RWPE2 (cell line): ENCODE measurements at regions not wholly inside any gene's neighbourhood (a gene's known extent, or its start where the extent isn't known, plus 50 kb on each side); places are given as distances from the start of the nearest gene placed in this dataset.

Source experiments
- ATAC-seq: fragments of 200-7000 bp; cut with Tn5 transposase; 3 replicates; pipeline ENCODE4 v1.9.1; 2021; ENCODE audit warnings: low read depth
- DNase-seq: peaks from one replicate; pipeline ENCODE4 v3.0.0-alpha.2; 2020; ENCODE audit warnings: low spot score
- H3K27ac ChIP-seq: fragments of 450-650 bp; 2 replicates; pipeline ENCODE4 v1.5.1; 2017; ENCODE audit warnings: mild to moderate bottlenecking; ENCODE audit not compliant: poor library complexity, severe bottlenecking
- H3K27me3 ChIP-seq: fragments of 250-450 bp; sonication (Bioruptor Pico); 2 replicates; pipeline ENCODE4 v1.5.1; 2021; ENCODE audit warnings: mild to moderate bottlenecking, moderate library complexity; ENCODE audit not compliant: insufficient read depth, poor library complexity, severe bottlenecking
- H3K36me3 ChIP-seq: fragments of 250-450 bp; sonication (Bioruptor Pico); 2 replicates; pipeline ENCODE4 v1.5.1; 2020; ENCODE audit warnings: low read depth, mild to moderate bottlenecking, moderate library complexity
- H3K4me1 ChIP-seq: fragments of 250-450 bp; sonication (Bioruptor Pico); 2 replicates; pipeline ENCODE4 v1.5.1; 2021; ENCODE audit warnings: mild to moderate bottlenecking, moderate library complexity; ENCODE audit not compliant: insufficient read depth, poor library complexity, severe bottlenecking
- H3K4me3 ChIP-seq: fragments of 250-450 bp; sonication (Bioruptor Pico); 2 replicates; pipeline ENCODE4 v1.5.1; 2021; ENCODE audit warnings: mild to moderate bottlenecking, moderate library complexity; ENCODE audit not compliant: severe bottlenecking
- H3K9me3 ChIP-seq: fragments of 250-450 bp; sonication (Bioruptor Pico); 2 replicates; pipeline ENCODE4 v1.5.1; 2021; ENCODE audit warnings: mild to moderate bottlenecking, moderate library complexity; ENCODE audit not compliant: severe bottlenecking
- CTCF ChIP-seq: fragments of 450-650 bp; IDR thresholded peaks from one replicate; pipeline ENCODE4 v1.5.1; 2017; ENCODE audit warnings: mild to moderate bottlenecking, moderate library complexity; ENCODE audit not compliant: poor library complexity, severe bottlenecking

DNA sequence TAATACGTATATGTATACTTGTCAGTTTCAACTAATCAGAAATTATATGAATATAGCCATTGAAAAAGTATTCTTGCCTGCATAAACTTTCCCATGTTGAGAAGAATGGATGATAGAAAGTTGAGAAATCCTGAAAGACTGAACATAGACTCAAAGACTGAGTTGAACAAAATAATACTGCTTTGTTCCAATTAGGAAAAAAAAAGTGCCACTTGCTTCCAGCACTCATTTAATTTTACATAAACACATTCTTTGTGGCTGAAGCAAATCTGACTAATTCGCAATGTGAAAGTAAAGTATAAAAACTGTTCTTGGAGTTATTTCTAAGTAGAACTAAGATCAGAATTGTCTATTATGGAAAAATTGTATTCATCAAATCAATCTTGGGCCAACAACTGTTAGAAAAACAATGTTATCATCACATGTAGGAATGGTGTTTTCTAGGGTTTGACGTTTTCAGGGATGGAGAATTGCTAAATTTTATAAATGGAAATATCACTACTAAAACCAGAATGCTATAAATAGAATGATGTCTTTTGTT, 2334.6 kb downstream of the PCDH7 start:
- no peak overlapping the region for H3K4me3 ChIP-seq
- no peak for TF ChIP-seq CTCF
- H3K9me3 ChIP-seq, result no peaks in the 10 kb centered on the region
- H3K27me3 ChIP-seq, result no peaks in the 10 kb centered on the region
- no peaks in the 10 kb centered on the region for H3K4me1 ChIP-seq
- H3K27ac ChIP-seq, result no peak overlapping the region
- ATAC-seq, result no peak
- no peaks in the 10 kb centered on the region for H3K36me3 ChIP-seq
- DNase-seq, result no peak

GRCh38 chr4:33057736-33058135, 2337.6 kb downstream of the PCDH7 start:
- no peak overlapping the region for H3K4me3 ChIP-seq
- no peak overlapping the region for H3K27ac ChIP-seq
- ATAC-seq (no peak), DNase-seq (no peak)
- no peaks in the 10 kb centered on the region for H3K27me3 ChIP-seq
- H3K36me3 ChIP-seq, result no peaks in the 10 kb centered on the region
- no peaks in the 10 kb centered on the region for H3K9me3 ChIP-seq
- H3K4me1 ChIP-seq, result no peaks in the 10 kb centered on the region
- no peak for TF ChIP-seq CTCF

DNA sequence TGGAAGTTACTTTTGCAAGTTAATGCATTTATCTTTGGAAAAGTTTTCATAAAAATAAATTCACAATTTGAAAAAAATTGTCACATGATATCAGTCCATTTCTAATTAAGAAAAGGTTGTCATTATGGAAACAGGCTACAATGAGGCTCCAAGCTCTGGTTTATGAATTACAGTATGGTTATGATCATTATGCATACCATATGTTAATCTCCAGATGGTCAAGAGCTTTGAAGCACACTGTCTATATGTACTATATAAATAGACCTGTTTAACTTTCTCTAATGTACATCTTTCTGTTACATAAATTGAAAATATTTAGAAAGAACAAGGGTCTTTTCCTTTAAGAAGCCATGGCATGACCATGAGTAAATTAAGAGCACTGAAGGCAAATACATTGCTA, 2338.8 kb downstream of the PCDH7 start:
- no peaks in the 10 kb centered on the region for H3K36me3 ChIP-seq
- H3K4me1 ChIP-seq, result peaks cover 2% of the 10 kb centered on the region
- DNase-seq, result no peak
- no peak for TF ChIP-seq CTCF
- ATAC-seq, result no peak
- H3K27me3 ChIP-seq, result no peaks in the 10 kb centered on the region
- no peaks in the 10 kb centered on the region for H3K9me3 ChIP-seq
- no peak overlapping the region for H3K4me3 ChIP-seq
- no peak overlapping the region for H3K27ac ChIP-seq

DNA sequence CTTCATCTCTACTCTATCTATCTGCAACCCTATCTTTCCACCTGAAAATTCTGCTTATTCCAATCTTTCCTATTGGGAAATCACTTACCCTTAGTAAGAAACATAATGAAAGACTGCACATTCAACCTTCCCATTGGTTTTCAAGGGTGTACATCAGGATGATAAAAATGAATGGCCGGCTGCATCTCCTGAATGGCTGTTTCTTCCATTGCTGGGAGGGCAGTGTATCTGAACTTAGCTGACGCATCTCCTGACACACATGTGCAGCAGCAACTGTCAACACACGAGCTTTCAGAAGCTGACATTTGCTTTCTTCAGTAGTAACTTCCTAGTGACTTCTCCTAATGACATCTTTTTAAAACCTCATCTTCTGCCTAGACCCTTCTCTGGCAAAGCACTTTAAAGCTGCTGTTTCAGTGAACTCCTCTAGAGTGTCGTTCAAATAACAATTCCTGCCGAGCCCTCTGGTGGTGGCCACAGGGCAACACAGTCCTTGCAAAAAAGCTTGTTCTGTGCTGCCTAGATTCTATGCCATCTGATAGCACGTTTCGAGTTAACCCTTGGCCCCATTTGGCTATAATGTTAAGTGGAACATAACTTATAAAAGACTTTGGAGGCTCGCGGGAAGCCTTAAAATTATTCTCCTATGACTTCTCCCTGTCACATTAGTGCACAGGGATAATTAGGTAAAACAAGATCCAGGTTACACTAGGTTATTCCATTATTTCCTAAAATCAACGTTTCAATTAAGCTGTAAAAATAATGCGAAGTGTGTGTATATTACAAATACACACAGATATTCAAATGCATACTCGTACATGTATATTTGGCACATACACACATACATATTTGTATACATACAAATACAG, 2340.7 kb downstream of the PCDH7 start:
- peaks cover 2% of the 10 kb centered on the region for H3K4me1 ChIP-seq
- H3K27ac ChIP-seq, result no peak overlapping the region
- H3K36me3 ChIP-seq, result no peaks in the 10 kb centered on the region
- no peaks in the 10 kb centered on the region for H3K9me3 ChIP-seq
- H3K4me3 ChIP-seq, result no peak overlapping the region
- DNase-seq, result no peak
- no peaks in the 10 kb centered on the region for H3K27me3 ChIP-seq
- peak; percentile 97 for ATAC-seq
- TF ChIP-seq CTCF, result peak; percentile 76

DNA sequence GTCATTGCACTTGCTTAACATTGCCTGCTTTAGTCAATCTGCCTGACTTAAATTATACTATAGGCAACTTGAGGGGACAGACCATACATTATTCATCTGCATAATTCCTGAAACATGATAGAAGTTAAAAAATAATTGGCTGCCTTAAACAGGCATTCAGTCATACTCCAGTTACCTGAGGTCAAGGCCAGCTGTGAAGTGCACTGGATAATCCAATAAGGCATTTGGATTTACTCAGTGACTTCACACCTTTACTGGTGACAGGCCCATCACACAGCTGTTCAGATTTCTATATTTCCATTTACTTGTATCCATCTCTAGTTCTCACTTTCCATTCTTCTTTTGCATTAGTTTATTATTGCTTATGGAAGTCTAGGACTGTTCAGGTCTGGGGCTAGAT, 2341.6 kb downstream of the PCDH7 start:
- ATAC-seq, result no peak
- TF ChIP-seq CTCF, result no peak
- Histone ChIP-seq H3K4me3 (no peak overlapping the region), H3K4me1 (peaks cover 2% of the 10 kb centered on the region), H3K27me3 (no peaks in the 10 kb centered on the region), H3K27ac (no peak overlapping the region), H3K9me3 (no peaks in the 10 kb centered on the region), H3K36me3 (no peaks in the 10 kb centered on the region)
- DNase-seq, result no peak
